H1 (cell line): ENCODE measurements at regions not wholly inside any gene's neighbourhood (a gene's known extent, or its start where the extent isn't known, plus 50 kb on each side); places are given as distances from the start of the nearest gene placed in this dataset.

ENCODE experiments used
- BCL11A ChIP-seq, 2 experiments: IDR thresholded peaks; one replicate each; pipeline ENCODE4 v1.6.1; 2011; ENCODE audit warnings: low read depth in 2 of 2, low read length in 2 of 2, mild to moderate bottlenecking in 2 of 2
- BRCA1 ChIP-seq: IDR thresholded peaks from 2 replicates; pipeline ENCODE4 v1.6.1; 2012; ENCODE audit warnings: low read depth, low read length, improper control_type of control experiment
- CREB1 ChIP-seq: IDR thresholded peaks from 2 replicates; pipeline ENCODE4 v1.6.1; 2012; ENCODE audit warnings: inconsistent platforms
- EGR1 ChIP-seq: IDR thresholded peaks from 2 replicates; pipeline ENCODE4 v1.6.1; 2011; ENCODE audit warnings: low read depth, low read length, borderline replicate concordance
- FOSL1 ChIP-seq: IDR thresholded peaks from 2 replicates; pipeline ENCODE4 v1.6.1; 2011; ENCODE audit warnings: mild to moderate bottlenecking, low read depth, low read length, moderate library complexity; ENCODE audit not compliant: insufficient read depth
- HDAC6 ChIP-seq: IDR thresholded peaks from one replicate; pipeline ENCODE4 v1.7.1; 2012; ENCODE audit warnings: low read depth, mild to moderate bottlenecking, inconsistent platforms, low read length, moderate library complexity
- KDM4A ChIP-seq: IDR thresholded peaks from one replicate; pipeline ENCODE4 v1.7.1; 2012; ENCODE audit warnings: low read depth, mild to moderate bottlenecking, moderate library complexity, low read length, inconsistent platforms; ENCODE audit not compliant: severe bottlenecking
- MAFK ChIP-seq: IDR thresholded peaks from 2 replicates; pipeline ENCODE4 v1.6.1; 2012; ENCODE audit warnings: low read depth, mild to moderate bottlenecking, improper control_type of control experiment, low read length
- TF ChIP-seq, protein P1 (sequence below): fragments of 300-600 bp; sonication (generic); IDR thresholded peaks from 2 replicates; pipeline ENCODE4 v1.7.1; 2012; ENCODE audit warnings: low read length, moderate library complexity, mild to moderate bottlenecking, inconsistent platforms; ENCODE audit not compliant: insufficient replicate concordance
- TF ChIP-seq, protein P2 (sequence below): IDR thresholded peaks from 2 replicates; pipeline ENCODE4 v1.6.1; 2011; ENCODE audit warnings: low read depth, mild to moderate bottlenecking, low read length; ENCODE audit not compliant: insufficient read depth

DNA sequence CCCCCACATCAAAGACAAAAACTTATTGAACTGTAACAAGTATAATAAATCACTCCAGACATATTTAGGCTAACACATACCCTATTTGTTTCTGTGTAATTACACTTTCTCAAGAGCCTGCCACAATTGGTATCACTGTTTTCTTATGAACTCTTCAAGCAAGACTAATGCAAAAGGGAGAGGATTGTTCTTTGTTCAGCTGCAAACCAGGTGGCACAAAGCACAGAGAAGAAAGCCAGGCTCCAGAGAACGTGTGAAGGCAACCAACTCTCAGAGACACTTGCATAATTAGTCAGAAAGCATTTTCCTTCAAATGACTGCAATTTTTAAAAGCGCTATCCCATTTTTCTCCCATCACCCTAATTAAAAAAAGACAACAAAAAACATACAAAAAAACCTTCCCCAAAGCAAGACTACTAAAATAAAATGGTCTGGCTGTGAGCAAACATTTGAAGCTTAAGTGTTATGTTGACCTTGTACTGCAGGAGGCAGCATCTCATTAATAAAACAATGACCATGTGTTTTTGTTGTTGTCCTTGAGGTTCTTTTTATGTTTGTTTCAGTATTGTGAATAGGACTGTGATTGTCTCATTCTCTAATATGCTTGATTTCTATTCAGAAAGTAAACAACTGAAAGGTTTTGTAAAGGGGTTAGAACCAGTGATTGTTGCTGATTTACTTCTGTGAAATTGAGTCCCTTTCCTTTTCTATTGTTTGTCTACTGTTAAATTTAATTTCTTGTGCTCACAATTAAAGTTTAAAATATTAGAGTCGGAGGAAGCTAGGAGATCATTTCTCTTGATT lies 452.7 kb upstream of the PDE3A start (continued):
- TF ChIP-seq, protein P1, sequence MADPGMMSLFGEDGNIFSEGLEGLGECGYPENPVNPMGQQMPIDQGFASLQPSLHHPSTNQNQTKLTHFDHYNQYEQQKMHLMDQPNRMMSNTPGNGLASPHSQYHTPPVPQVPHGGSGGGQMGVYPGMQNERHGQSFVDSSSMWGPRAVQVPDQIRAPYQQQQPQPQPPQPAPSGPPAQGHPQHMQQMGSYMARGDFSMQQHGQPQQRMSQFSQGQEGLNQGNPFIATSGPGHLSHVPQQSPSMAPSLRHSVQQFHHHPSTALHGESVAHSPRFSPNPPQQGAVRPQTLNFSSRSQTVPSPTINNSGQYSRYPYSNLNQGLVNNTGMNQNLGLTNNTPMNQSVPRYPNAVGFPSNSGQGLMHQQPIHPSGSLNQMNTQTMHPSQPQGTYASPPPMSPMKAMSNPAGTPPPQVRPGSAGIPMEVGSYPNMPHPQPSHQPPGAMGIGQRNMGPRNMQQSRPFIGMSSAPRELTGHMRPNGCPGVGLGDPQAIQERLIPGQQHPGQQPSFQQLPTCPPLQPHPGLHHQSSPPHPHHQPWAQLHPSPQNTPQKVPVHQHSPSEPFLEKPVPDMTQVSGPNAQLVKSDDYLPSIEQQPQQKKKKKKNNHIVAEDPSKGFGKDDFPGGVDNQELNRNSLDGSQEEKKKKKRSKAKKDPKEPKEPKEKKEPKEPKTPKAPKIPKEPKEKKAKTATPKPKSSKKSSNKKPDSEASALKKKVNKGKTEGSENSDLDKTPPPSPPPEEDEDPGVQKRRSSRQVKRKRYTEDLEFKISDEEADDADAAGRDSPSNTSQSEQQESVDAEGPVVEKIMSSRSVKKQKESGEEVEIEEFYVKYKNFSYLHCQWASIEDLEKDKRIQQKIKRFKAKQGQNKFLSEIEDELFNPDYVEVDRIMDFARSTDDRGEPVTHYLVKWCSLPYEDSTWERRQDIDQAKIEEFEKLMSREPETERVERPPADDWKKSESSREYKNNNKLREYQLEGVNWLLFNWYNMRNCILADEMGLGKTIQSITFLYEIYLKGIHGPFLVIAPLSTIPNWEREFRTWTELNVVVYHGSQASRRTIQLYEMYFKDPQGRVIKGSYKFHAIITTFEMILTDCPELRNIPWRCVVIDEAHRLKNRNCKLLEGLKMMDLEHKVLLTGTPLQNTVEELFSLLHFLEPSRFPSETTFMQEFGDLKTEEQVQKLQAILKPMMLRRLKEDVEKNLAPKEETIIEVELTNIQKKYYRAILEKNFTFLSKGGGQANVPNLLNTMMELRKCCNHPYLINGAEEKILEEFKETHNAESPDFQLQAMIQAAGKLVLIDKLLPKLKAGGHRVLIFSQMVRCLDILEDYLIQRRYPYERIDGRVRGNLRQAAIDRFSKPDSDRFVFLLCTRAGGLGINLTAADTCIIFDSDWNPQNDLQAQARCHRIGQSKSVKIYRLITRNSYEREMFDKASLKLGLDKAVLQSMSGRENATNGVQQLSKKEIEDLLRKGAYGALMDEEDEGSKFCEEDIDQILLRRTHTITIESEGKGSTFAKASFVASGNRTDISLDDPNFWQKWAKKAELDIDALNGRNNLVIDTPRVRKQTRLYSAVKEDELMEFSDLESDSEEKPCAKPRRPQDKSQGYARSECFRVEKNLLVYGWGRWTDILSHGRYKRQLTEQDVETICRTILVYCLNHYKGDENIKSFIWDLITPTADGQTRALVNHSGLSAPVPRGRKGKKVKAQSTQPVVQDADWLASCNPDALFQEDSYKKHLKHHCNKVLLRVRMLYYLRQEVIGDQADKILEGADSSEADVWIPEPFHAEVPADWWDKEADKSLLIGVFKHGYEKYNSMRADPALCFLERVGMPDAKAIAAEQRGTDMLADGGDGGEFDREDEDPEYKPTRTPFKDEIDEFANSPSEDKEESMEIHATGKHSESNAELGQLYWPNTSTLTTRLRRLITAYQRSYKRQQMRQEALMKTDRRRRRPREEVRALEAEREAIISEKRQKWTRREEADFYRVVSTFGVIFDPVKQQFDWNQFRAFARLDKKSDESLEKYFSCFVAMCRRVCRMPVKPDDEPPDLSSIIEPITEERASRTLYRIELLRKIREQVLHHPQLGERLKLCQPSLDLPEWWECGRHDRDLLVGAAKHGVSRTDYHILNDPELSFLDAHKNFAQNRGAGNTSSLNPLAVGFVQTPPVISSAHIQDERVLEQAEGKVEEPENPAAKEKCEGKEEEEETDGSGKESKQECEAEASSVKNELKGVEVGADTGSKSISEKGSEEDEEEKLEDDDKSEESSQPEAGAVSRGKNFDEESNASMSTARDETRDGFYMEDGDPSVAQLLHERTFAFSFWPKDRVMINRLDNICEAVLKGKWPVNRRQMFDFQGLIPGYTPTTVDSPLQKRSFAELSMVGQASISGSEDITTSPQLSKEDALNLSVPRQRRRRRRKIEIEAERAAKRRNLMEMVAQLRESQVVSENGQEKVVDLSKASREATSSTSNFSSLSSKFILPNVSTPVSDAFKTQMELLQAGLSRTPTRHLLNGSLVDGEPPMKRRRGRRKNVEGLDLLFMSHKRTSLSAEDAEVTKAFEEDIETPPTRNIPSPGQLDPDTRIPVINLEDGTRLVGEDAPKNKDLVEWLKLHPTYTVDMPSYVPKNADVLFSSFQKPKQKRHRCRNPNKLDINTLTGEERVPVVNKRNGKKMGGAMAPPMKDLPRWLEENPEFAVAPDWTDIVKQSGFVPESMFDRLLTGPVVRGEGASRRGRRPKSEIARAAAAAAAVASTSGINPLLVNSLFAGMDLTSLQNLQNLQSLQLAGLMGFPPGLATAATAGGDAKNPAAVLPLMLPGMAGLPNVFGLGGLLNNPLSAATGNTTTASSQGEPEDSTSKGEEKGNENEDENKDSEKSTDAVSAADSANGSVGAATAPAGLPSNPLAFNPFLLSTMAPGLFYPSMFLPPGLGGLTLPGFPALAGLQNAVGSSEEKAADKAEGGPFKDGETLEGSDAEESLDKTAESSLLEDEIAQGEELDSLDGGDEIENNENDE = no peak
- TF ChIP-seq EGR1 = no peak
- no peak for TF ChIP-seq MAFK
- TF ChIP-seq, protein P2, sequence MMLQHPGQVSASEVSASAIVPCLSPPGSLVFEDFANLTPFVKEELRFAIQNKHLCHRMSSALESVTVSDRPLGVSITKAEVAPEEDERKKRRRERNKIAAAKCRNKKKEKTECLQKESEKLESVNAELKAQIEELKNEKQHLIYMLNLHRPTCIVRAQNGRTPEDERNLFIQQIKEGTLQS = no peak
- TF ChIP-seq HDAC6 = no peak
- no peak for TF ChIP-seq BRCA1
- TF ChIP-seq KDM4A = no peak
- TF ChIP-seq BCL11A (IDR thresholded peaks at IDR 0.05; ENCODE audit: low read depth in 2 of 2, low read length in 2 of 2) = no peak
- no peak for TF ChIP-seq FOSL1
- no peak for TF ChIP-seq CREB1
